Gastrocnemius medialis (tissue), 4 donors: ENCODE measurements at regions not wholly inside any gene's neighbourhood (a gene's known extent, or its start where the extent isn't known, plus 50 kb on each side); places are given as distances from the start of the nearest gene placed in this dataset.

Experiments used
- POLR2A ChIP-seq, 2 donors: fragments of 450-650 bp; IDR thresholded peaks; one replicate each; pipeline ENCODE4 v1.6.1; 2017; ENCODE audit warnings: antibody characterized with exemption in 2 of 2, mild to moderate bottlenecking in 2 of 2, moderate library complexity in 2 of 2
- TF ChIP-seq, protein P1 (sequence below), 5 experiments: fragments of 450-650 bp in 3 of 5; fragments of 200-600 bp in 2 of 5; sonication (generic) in 2 of 5; IDR thresholded peaks in 4 of 5; conservative IDR thresholded peaks in 1 of 5; 1 replicate in 4 of 5; 2 replicates in 1 of 5; pipeline ENCODE4 v1.5.1; 2016 to 2019; ENCODE audit warnings: antibody characterized with exemption in 5 of 5, mild to moderate bottlenecking in 3 of 5, moderate library complexity in 3 of 5

DNA sequence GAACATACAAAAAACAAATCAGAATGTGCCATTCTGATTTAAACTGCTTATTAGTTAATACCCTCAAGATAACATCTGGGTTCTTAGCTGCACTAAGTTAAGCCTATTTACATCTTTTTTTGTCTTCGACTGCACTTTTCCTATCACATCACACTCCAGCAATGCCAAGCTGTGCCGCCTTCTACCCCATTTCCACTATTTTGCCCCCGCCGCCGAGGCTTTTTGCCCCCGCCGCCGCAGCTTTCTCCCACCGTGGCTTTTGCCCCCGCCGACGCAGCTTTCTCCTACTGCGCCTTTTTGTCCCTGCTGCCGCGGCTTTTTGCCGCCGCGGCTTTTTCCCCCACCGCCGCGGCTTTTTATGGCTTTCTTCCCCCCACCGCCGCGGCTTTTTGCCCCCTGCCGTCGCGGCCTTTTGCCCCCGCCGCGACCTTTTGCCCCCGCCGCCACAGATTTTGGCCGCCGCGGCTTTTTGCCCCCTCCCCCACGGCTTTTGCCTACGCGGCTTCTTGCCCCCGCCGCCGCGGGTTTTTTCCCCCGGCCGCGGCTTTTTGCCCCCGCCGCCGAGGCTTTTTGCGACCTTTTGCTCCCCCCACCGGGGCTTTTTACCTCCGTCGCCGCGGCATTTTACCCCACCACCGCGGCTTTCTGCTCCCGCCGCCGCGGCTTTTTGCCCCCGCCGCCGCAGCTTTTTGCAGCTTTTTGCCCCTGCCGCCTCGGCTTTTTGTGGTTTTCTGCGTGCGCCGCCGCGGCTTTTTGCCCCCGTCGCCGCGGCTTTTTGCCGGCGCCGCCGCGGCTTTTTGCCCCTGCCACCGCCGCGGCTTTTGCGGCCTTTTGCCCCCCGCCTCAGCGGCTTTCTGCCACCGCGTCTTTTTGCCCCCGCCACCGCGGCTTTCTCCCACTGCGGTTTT, 331.4 kb upstream of the WSB1 start:
- TF ChIP-seq, protein P1, sequence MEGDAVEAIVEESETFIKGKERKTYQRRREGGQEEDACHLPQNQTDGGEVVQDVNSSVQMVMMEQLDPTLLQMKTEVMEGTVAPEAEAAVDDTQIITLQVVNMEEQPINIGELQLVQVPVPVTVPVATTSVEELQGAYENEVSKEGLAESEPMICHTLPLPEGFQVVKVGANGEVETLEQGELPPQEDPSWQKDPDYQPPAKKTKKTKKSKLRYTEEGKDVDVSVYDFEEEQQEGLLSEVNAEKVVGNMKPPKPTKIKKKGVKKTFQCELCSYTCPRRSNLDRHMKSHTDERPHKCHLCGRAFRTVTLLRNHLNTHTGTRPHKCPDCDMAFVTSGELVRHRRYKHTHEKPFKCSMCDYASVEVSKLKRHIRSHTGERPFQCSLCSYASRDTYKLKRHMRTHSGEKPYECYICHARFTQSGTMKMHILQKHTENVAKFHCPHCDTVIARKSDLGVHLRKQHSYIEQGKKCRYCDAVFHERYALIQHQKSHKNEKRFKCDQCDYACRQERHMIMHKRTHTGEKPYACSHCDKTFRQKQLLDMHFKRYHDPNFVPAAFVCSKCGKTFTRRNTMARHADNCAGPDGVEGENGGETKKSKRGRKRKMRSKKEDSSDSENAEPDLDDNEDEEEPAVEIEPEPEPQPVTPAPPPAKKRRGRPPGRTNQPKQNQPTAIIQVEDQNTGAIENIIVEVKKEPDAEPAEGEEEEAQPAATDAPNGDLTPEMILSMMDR (IDR thresholded peaks at IDR 0.05 in 4 of 5, conservative IDR thresholded peaks at IDR 0.05 in 1 of 5): no peak
- TF ChIP-seq POLR2A (IDR thresholded peaks at IDR 0.05): no peak
